SW 1271 (cell line): ENCODE measurements at regions not wholly inside any gene's neighbourhood (a gene's known extent, or its start where the extent isn't known, plus 50 kb on each side); places are given as distances from the start of the nearest gene placed in this dataset.

Experiments used
- DNase-seq, 2 experiments: peaks; one replicate each; lab custom pipeline; 2025; lab: John Stamatoyannopoulos, UW

- no peak for DNase-seq
These were observed 363.7 kb downstream of the CSNK1G3 start for GRCh38 chr5:123875561-123876275.

GRCh38 chr5:123874600-123875201, 362.7 kb downstream of the CSNK1G3 start:
- DNase-seq = no peak

GRCh38 chr5:123873846-123874245, 361.9 kb downstream of the CSNK1G3 start:
- no peak for DNase-seq

- DNase-seq = no peak
These were observed 359.4 kb downstream of the CSNK1G3 start for GRCh38 chr5:123871373-123871772.

GRCh38 chr5:123868881-123869280, 356.9 kb downstream of the CSNK1G3 start:
- no peak for DNase-seq

- no peak for DNase-seq
These were observed 356.3 kb downstream of the CSNK1G3 start for GRCh38 chr5:123868267-123868666.

GRCh38 chr5:123865641-123866040, 353.7 kb downstream of the CSNK1G3 start:
- no peak for DNase-seq

GRCh38 chr5:123864578-123864977, 352.6 kb downstream of the CSNK1G3 start:
- DNase-seq = no peak

- DNase-seq = no peak
These were observed 347.0 kb downstream of the CSNK1G3 start for GRCh38 chr5:123858938-123859337.

- DNase-seq = no peak
These were observed 344.8 kb downstream of the CSNK1G3 start for GRCh38 chr5:123856766-123857165.

- no peak for DNase-seq
These were observed 343.6 kb downstream of the CSNK1G3 start for GRCh38 chr5:123855609-123856008.

GRCh38 chr5:123845356-123846100, 333.6 kb downstream of the CSNK1G3 start:
- DNase-seq = no peak

GRCh38 chr5:123844873-123845272, 332.9 kb downstream of the CSNK1G3 start:
- no peak for DNase-seq

- no peak for DNase-seq
These were observed 323.4 kb downstream of the CSNK1G3 start for GRCh38 chr5:123835421-123835820.

GRCh38 chr5:123830575-123830974, 318.6 kb downstream of the CSNK1G3 start:
- DNase-seq = no peak

- DNase-seq = no peak
These were observed 315.8 kb downstream of the CSNK1G3 start for GRCh38 chr5:123827811-123828210.

- no peak for DNase-seq
These were observed 307.9 kb downstream of the CSNK1G3 start for GRCh38 chr5:123819833-123820232.

GRCh38 chr5:123819386-123819785, 307.4 kb downstream of the CSNK1G3 start:
- no peak for DNase-seq

GRCh38 chr5:123817267-123817666, 305.3 kb downstream of the CSNK1G3 start:
- DNase-seq = no peak

- DNase-seq = no peak
These were observed 303.0 kb downstream of the CSNK1G3 start for GRCh38 chr5:123814801-123815470.

- DNase-seq = no peak
These were observed 302.1 kb downstream of the CSNK1G3 start for GRCh38 chr5:123813937-123814624.

GRCh38 chr5:123813264-123813663, 301.3 kb downstream of the CSNK1G3 start:
- DNase-seq = no peak
